SK-N-SH (cell line): ENCODE measurements at regions not wholly inside any gene's neighbourhood (a gene's known extent, or its start where the extent isn't known, plus 50 kb on each side); places are given as distances from the start of the nearest gene placed in this dataset.

ENCODE experiments used
- CTCF ChIP-seq: fragments of 200-600 bp; sonication (generic); IDR thresholded peaks from 2 replicates; pipeline ENCODE4 v1.6.1; 2017; ENCODE audit warnings: antibody characterized with exemption, mild to moderate bottlenecking, moderate library complexity
- RFX5 ChIP-seq: IDR thresholded peaks from 2 replicates; pipeline ENCODE4 v1.6.1; 2012; ENCODE audit warnings: mild to moderate bottlenecking, improper control_type of control experiment, low read length
- TF ChIP-seq, protein P1 (sequence below): IDR thresholded peaks from 2 replicates; pipeline ENCODE4 v1.4.0; 2012; ENCODE audit warnings: low read depth

DNA sequence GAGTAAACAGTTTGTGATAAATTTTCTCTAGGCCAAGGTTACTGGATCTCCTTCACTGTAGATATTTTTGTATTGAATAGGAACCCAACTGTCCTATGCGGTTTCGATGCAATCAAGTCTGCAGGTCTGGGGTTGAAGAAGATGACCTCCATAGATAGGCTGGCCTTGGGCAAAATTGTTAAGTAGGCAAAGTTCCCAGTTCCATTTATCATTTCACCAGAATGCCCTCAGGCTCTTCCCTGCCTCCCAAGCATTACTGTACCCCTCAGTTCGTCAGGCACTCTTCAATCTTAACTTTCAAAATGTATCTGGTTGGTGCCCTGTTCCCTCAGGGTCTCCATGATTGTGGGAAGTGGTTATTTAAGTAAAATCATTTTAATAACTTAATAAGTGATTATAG is 1802.9 kb upstream of the WWC1 start:
- TF ChIP-seq CTCF (no peak), RFX5 (no peak)
- TF ChIP-seq, protein P1, sequence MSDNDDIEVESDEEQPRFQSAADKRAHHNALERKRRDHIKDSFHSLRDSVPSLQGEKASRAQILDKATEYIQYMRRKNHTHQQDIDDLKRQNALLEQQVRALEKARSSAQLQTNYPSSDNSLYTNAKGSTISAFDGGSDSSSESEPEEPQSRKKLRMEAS: no peak
